ENCODE measurements at regions not wholly inside any gene's neighbourhood (a gene's known extent, or its start where the extent isn't known, plus 50 kb on each side); places are given as distances from the start of the nearest gene placed in this dataset.

DNA sequence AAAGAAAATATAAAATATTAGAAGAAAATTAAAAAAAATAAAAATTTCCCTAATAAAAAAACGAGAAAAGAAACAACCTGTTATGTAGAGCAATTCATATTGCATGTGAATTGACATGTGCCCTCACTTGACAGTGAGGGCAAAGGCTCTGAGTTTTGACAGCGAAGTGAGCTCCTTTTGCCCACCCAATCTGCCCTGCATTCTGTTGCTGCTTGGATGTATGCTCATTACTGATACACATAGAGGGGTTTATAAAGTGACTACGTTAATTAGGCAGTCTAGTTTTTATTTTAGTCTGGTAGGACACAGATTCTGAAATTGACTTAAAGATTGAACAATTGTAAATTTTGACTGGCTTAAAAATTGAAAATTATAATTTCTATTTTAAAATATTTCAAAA lies 949.4 kb downstream of the TLE4 start:
- Histone ChIP-seq H3K27me3 (no peaks in the 10 kb centered on the region), H3K4me1 (no peaks in the 10 kb centered on the region), H4K20me1 (no peaks in the 10 kb centered on the region), H3K4me3 (no peak overlapping the region), H3K4me2 (no peak overlapping the region), H3K36me3 (no peaks in the 10 kb centered on the region), H3K27ac (no peak overlapping the region), H3K9ac (no peak overlapping the region), H3K9me3 (no peaks in the 10 kb centered on the region)
- TF ChIP-seq Cebpa-rat (IDR thresholded peaks at IDR 0.05), result no peak

DNA sequence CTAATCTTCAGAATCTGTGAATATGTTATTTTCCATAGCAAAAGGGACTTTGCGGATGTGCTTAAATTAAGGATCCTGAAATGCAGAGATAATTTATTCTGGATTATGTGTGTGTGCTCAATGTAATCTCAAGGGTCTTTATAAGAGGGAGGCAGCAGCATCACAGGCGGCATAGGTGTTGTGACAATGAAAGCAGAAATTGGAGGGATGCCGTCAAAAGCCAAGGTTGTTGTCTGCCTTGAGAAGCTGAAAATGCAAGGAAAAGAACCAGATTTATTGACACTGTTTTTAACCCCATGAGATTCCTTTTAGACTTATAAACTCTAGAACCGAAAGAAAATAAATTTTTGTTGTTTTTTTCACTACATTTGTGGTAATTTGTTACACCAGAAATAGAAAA lies 948.5 kb downstream of the TLE4 start:
- H4K20me1 ChIP-seq, result no peaks in the 10 kb centered on the region
- no peaks in the 10 kb centered on the region for H3K27me3 ChIP-seq
- H3K4me2 ChIP-seq, result no peak overlapping the region
- H3K4me1 ChIP-seq, result no peaks in the 10 kb centered on the region
- H3K36me3 ChIP-seq, result no peaks in the 10 kb centered on the region
- H3K9ac ChIP-seq, result no peak overlapping the region
- no peak overlapping the region for H3K4me3 ChIP-seq
- no peak overlapping the region for H3K27ac ChIP-seq
- H3K9me3 ChIP-seq, result no peaks in the 10 kb centered on the region
- no peak for TF ChIP-seq Cebpa-rat (IDR thresholded peaks at IDR 0.05)

DNA sequence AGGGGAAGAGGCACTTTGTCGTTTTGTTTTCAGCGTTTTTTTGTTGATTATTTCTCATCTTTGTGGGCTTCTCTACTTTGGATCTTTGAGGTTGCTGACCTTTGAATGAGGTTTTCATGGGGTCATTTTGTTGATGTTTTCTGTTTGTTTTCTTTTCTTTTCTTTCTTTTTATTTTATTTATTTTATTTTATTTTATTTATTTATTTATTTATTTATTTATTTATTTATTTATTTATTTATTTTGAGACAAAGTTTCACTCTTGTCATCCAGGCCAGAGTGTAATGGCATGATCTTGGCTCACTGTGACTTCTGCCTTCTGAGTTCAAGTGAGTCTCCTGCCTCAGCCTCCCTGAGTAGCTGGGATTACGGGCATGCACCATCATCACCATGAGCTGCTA lies 946.7 kb downstream of the TLE4 start:
- Histone ChIP-seq H3K4me3 (no peak overlapping the region), H3K27me3 (no peaks in the 10 kb centered on the region), H4K20me1 (no peaks in the 10 kb centered on the region), H3K9me3 (no peaks in the 10 kb centered on the region), H3K27ac (no peak overlapping the region), H3K36me3 (no peaks in the 10 kb centered on the region), H3K9ac (no peak overlapping the region), H3K4me2 (no peak overlapping the region), H3K4me1 (no peaks in the 10 kb centered on the region)
- no peak for TF ChIP-seq Cebpa-rat (IDR thresholded peaks at IDR 0.05)

DNA sequence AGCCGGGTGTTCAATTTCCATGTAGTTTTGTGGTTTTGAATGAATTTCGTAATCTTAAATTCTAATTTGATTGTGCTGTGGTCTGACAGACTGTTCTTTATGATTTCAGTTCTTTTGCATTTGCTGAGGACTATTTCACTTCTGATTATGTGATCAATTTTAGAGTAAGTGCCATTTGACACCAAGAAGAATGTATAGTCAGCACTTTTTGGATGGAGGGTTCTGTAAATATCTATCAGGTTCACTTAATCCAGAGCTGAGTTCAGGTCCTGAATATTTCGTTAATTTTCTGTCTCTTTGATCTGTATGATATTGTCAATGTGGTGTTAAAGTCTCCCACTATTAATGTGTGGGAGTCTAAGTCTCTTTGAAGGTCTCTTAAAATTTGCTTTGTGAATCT lies 944.9 kb downstream of the TLE4 start:
- no peak overlapping the region for H3K4me3 ChIP-seq
- no peaks in the 10 kb centered on the region for H3K27me3 ChIP-seq
- no peaks in the 10 kb centered on the region for H3K36me3 ChIP-seq
- H3K4me1 ChIP-seq, result no peaks in the 10 kb centered on the region
- no peak for TF ChIP-seq Cebpa-rat (IDR thresholded peaks at IDR 0.05)
- no peak overlapping the region for H3K27ac ChIP-seq
- no peaks in the 10 kb centered on the region for H4K20me1 ChIP-seq
- H3K9ac ChIP-seq, result no peak overlapping the region
- no peak overlapping the region for H3K4me2 ChIP-seq
- H3K9me3 ChIP-seq, result no peaks in the 10 kb centered on the region

DNA sequence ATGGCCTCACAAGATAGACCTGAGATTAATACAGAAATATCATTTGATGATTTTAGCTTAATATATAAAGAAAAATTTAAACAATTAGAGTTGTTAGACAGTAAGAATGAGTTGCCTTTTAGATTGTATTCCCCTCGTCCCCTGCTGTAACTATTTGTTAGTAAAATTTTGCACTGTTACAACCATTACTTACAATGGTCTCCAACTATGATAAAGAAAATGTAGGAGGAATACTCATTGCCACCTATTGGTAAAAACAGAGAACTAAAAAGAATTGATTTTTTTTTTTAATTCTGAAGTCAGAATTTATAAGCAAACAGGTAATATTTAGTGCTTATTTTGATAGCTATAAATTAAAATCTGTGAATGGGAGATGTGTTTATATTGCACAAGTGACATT lies 937.6 kb downstream of the TLE4 start:
- Histone ChIP-seq H3K9ac (no peak overlapping the region), H3K36me3 (no peaks in the 10 kb centered on the region), H3K4me1 (no peaks in the 10 kb centered on the region), H3K4me3 (no peak overlapping the region), H4K20me1 (no peaks in the 10 kb centered on the region), H3K27ac (no peak overlapping the region), H3K27me3 (no peaks in the 10 kb centered on the region), H3K4me2 (no peak overlapping the region), H3K9me3 (no peaks in the 10 kb centered on the region)
- TF ChIP-seq Cebpa-rat (IDR thresholded peaks at IDR 0.05), result no peak

DNA sequence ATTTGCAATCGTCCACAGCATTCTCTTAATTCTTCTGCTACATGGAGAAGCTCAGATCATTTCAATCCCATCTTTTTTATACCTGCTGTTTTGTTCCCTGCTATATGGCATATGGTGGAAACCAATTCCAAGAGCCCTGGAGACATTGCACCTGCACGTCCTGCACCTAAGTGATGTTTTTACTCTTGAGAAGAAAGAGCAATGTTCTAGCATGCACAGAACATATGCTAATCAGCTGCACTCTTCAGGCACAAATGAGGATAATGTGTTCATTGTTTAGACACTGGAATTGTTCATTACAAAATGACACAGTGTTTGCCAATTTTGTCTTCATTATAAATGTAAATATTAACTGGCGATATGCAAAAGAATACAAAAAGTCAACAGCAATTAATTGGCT lies 935.8 kb downstream of the TLE4 start:
- Histone ChIP-seq H3K27ac (no peak overlapping the region), H3K9me3 (no peaks in the 10 kb centered on the region), H3K4me2 (no peak overlapping the region), H3K27me3 (no peaks in the 10 kb centered on the region), H3K9ac (no peak overlapping the region), H3K4me1 (no peaks in the 10 kb centered on the region), H3K4me3 (no peak overlapping the region), H4K20me1 (no peaks in the 10 kb centered on the region), H3K36me3 (no peaks in the 10 kb centered on the region)
- no peak for TF ChIP-seq Cebpa-rat (IDR thresholded peaks at IDR 0.05)

DNA sequence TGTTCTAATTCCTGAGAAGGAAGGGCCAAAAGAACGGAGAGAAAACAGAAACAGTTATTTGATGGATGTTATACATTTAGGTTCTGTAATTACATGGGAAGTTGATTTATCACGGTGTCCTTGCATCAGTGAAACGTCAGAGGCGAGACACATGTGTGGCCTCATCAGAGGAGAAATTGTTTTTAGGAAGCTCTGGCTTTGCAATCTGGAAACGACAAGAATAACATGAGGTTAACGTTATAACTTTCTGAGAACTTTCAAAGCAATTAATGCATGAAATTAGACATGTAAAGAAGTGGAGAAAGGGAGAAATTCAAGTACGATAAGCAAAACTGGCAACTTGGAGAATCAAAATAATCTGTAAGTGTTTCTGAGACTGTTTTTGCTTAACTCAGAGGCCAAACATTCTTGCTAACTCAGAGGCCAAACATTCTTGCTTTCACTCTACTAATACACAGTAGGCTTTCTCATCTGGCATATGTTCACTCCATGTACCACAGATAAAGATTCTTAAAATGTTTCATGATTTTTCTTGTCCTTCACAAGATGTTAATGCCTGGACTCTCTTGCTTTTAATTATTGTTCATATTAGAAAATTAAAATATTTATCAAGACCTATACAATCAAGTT lies 933.0 kb downstream of the TLE4 start:
- no peaks in the 10 kb centered on the region for H3K27me3 ChIP-seq
- H3K4me2 ChIP-seq, result no peak overlapping the region

DNA sequence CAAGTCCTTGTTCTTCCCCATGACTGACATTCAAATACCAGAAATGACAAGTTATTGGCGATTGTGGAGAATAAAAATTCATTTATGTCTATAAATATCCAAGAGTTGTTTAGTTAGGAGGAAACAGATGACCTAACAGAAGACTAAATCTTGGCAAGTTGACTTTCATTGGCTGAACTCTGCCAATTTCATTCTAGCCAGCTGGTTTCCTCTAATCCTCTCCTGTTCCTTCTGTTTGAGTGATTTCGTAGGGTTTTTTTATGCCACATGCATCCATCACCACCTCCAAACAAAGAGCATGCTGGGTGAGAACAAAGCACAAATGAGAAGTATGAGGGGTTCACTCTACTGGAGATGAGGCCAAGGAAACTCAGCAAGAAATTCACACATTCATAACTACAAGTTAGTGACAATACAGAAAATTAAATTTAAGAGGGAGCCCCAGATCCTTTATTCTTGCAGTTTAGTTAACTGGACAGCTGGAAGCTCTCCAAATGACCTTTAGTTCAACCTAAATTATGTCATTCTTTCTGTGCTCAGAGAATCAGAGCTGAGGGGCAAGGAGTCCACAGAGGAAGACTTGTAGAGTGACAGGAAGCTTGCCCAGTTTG lies 932.0 kb downstream of the TLE4 start:
- H4K20me1 ChIP-seq, result no peaks in the 10 kb centered on the region
- no peaks in the 10 kb centered on the region for H3K9me3 ChIP-seq
- H3K27me3 ChIP-seq, result no peaks in the 10 kb centered on the region
- no peak overlapping the region for H3K4me3 ChIP-seq
- TF ChIP-seq Cebpa-rat (IDR thresholded peaks at IDR 0.05), result no peak
- H3K9ac ChIP-seq, result no peak overlapping the region
- H3K4me2 ChIP-seq, result no peak overlapping the region
- H3K27ac ChIP-seq, result no peak overlapping the region
- no peaks in the 10 kb centered on the region for H3K36me3 ChIP-seq
- H3K4me1 ChIP-seq, result no peaks in the 10 kb centered on the region

More for the DNA sequence above, 933.0 kb downstream of the TLE4 start:
- no peak for TF ChIP-seq Cebpa-rat (IDR thresholded peaks at IDR 0.05)
- Histone ChIP-seq H4K20me1 (no peaks in the 10 kb centered on the region), H3K36me3 (no peaks in the 10 kb centered on the region), H3K4me1 (no peaks in the 10 kb centered on the region), H3K27ac (no peak overlapping the region), H3K9me3 (no peaks in the 10 kb centered on the region), H3K4me3 (no peak overlapping the region), H3K9ac (no peak overlapping the region)

DNA sequence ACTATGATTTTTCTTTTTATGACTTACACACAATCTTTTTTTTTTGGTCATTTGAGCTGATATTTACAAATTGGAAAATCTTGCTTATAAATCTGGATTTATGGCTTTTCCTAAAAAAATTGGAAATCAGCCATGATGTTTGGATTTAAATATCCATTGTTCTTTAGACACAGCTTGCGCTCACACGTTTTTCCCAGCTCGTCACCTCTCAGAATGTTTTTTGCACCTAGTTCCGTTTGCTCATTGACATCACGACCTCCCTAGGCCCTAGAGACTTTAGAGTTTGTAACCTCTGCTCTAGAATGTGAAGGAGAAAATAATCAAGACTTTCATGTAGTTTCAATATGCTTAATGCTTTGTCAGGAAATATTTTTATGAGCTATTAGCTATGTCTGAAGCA lies 930.5 kb downstream of the TLE4 start:
- no peak for TF ChIP-seq Cebpa-rat (IDR thresholded peaks at IDR 0.05)
- no peak overlapping the region for H3K9ac ChIP-seq

DNA sequence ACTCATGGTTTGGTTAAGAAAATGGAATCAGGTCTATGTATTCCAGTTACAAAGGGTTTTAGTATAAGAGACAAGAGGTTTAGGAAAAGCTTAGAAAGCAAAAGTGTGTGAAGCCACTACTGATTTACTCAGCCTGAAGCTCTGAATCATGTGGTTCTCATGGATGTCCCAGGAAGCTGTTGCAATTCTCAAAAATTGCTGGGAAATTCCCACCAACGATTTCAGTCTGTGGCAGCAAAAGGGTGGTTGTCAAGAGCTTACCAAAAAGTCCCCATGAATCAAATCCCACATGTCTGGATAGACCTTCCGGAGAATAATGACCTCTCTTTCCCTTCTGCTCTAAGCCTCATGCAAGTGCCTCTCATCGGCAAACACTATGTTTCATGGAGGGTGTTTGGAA lies 929.9 kb downstream of the TLE4 start:
- no peak for TF ChIP-seq Cebpa-rat (IDR thresholded peaks at IDR 0.05)
- Histone ChIP-seq H3K27ac (no peak overlapping the region), H3K9ac (no peak overlapping the region), H3K36me3 (no peaks in the 10 kb centered on the region), H3K27me3 (no peaks in the 10 kb centered on the region), H3K4me2 (no peak overlapping the region), H3K9me3 (no peaks in the 10 kb centered on the region), H3K4me1 (no peaks in the 10 kb centered on the region), H4K20me1 (no peaks in the 10 kb centered on the region), H3K4me3 (no peak overlapping the region)

More for the DNA sequence above, 930.5 kb downstream of the TLE4 start:
- H4K20me1 ChIP-seq, result no peaks in the 10 kb centered on the region
- no peaks in the 10 kb centered on the region for H3K27me3 ChIP-seq
- no peak overlapping the region for H3K4me3 ChIP-seq
- H3K4me1 ChIP-seq, result no peaks in the 10 kb centered on the region
- no peaks in the 10 kb centered on the region for H3K9me3 ChIP-seq
- H3K4me2 ChIP-seq, result no peak overlapping the region
- H3K36me3 ChIP-seq, result no peaks in the 10 kb centered on the region
- H3K27ac ChIP-seq, result no peak overlapping the region

DNA sequence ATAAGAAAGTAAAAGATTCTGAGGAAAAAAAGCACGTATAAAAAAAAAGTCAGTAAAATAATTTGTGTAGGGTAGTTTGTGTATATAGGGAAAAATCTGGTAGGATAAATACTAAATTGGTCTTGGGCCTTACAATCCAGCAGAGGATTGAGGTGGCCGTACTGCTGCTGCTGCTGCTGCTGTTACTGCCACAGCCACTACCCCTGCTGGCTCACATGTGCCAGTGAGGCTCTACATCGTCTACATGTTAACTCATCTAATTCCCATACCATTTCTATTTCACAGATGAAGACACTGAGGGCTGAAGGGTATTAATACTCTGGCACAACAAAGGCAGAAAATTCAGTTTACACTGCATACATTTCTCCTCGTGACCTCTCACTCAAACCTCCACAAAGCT lies 928.5 kb downstream of the TLE4 start:
- Histone ChIP-seq H3K27ac (no peak overlapping the region), H3K27me3 (no peaks in the 10 kb centered on the region), H3K36me3 (no peaks in the 10 kb centered on the region), H3K4me1 (no peaks in the 10 kb centered on the region), H3K9ac (no peak overlapping the region), H3K4me2 (no peak overlapping the region), H4K20me1 (no peaks in the 10 kb centered on the region), H3K4me3 (no peak overlapping the region), H3K9me3 (no peaks in the 10 kb centered on the region)
- TF ChIP-seq Cebpa-rat (IDR thresholded peaks at IDR 0.05), result no peak

Data from BLaER1 (cell line).